ENCODE measurements at regions not wholly inside any gene's neighbourhood (a gene's known extent, or its start where the extent isn't known, plus 50 kb on each side); places are given as distances from the start of the nearest gene placed in this dataset.

GRCh38 chr3:139288266-139288821, 55.5 kb upstream of the MRPS22 start:
- Histone ChIP-seq H3K36me3 (ENCODE audit: control insufficient read depth in 1 of 2, insufficient read depth in 2 of 2, low read length in 2 of 2) (no peaks in the 10 kb centered on the region), H3K27ac (ENCODE audit: low read depth, low read length) (no peak overlapping the region), H3K4me1 (ENCODE audit: control insufficient read depth in 1 of 2, insufficient read depth in 2 of 2, low read length in 2 of 2) (no peaks in the 10 kb centered on the region), H3K27me3 (ENCODE audit: insufficient read depth, low read length) (no peaks in the 10 kb centered on the region), H4K12ac (ENCODE audit: low read depth, low read length) (no peak overlapping the region), H4K91ac (ENCODE audit: low read depth, low read length) (no peak overlapping the region), H3K79me2 (ENCODE audit: control insufficient read depth, insufficient read depth, low read length, poor library complexity) (no peaks in the 10 kb centered on the region), H4K8ac (ENCODE audit: low read depth, low read length) (no peak overlapping the region), H3K79me1 (ENCODE audit: low read length) (no peaks in the 10 kb centered on the region), H3K23ac (ENCODE audit: low read length) (no peak overlapping the region), H3K4me2 (ENCODE audit: low read length) (no peak overlapping the region), H2BK120ac (ENCODE audit: insufficient read depth, low read length, poor library complexity) (no peak overlapping the region), H2BK12ac (ENCODE audit: low read length) (no peak overlapping the region), H2BK5ac (ENCODE audit: low read depth, low read length, poor library complexity) (no peak overlapping the region), H3K4ac (ENCODE audit: low read depth, low read length) (no peak overlapping the region), H2AFZ (ENCODE audit: insufficient read depth, low read length, poor library complexity) (no peak overlapping the region), H2AK5ac (ENCODE audit: low read length) (no peak overlapping the region), H3K9ac (ENCODE audit: low read length) (no peak overlapping the region), H3K4me3 (ENCODE audit: low read depth, low read length) (no peak overlapping the region), H3K14ac (ENCODE audit: low read length) (no peak overlapping the region), H3K18ac (ENCODE audit: low read length) (no peak overlapping the region), H3K9me3 (ENCODE audit: insufficient read depth, low read depth, low read length) (no peaks in the 10 kb centered on the region)
- DNase-seq = no peak
- no CpG with 5 or more reads among the region's 8 CpGs for WGBS (ENCODE audit: extremely low coverage, insufficient coverage, insufficient read length)

- no peak overlapping the region for H3K18ac ChIP-seq (ENCODE audit: low read length)
- no CpG with 5 or more reads among the region's 6 CpGs for WGBS (ENCODE audit: extremely low coverage, insufficient coverage, insufficient read length)
- no peak overlapping the region for H2BK5ac ChIP-seq (ENCODE audit: low read depth, low read length, poor library complexity)
- no peak overlapping the region for H3K14ac ChIP-seq (ENCODE audit: low read length)
- H3K9ac ChIP-seq (ENCODE audit: low read length) = no peak overlapping the region
- H3K27ac ChIP-seq (ENCODE audit: low read depth, low read length) = no peak overlapping the region
- no peak overlapping the region for H2AK5ac ChIP-seq (ENCODE audit: low read length)
- H2BK120ac ChIP-seq (ENCODE audit: insufficient read depth, low read length, poor library complexity) = no peak overlapping the region
- H4K12ac ChIP-seq (ENCODE audit: low read depth, low read length) = no peak overlapping the region
- H3K36me3 ChIP-seq (ENCODE audit: control insufficient read depth in 1 of 2, insufficient read depth in 2 of 2, low read length in 2 of 2) = no peaks in the 10 kb centered on the region
- no peak overlapping the region for H3K4me2 ChIP-seq (ENCODE audit: low read length)
- no peak overlapping the region for H2BK12ac ChIP-seq (ENCODE audit: low read length)
- H3K27me3 ChIP-seq (ENCODE audit: insufficient read depth, low read length) = no peaks in the 10 kb centered on the region
- H3K79me2 ChIP-seq (ENCODE audit: control insufficient read depth, insufficient read depth, low read length, poor library complexity) = no peaks in the 10 kb centered on the region
- no peak for DNase-seq
- H3K4ac ChIP-seq (ENCODE audit: low read depth, low read length) = no peak overlapping the region
- H3K4me3 ChIP-seq (ENCODE audit: low read depth, low read length) = no peak overlapping the region
- H3K4me1 ChIP-seq (ENCODE audit: control insufficient read depth in 1 of 2, insufficient read depth in 2 of 2, low read length in 2 of 2) = no peaks in the 10 kb centered on the region
- H3K9me3 ChIP-seq (ENCODE audit: insufficient read depth, low read depth, low read length) = no peaks in the 10 kb centered on the region
- no peak overlapping the region for H4K91ac ChIP-seq (ENCODE audit: low read depth, low read length)
- no peak overlapping the region for H2AFZ ChIP-seq (ENCODE audit: insufficient read depth, low read length, poor library complexity)
- H3K23ac ChIP-seq (ENCODE audit: low read length) = no peak overlapping the region
- no peak overlapping the region for H4K8ac ChIP-seq (ENCODE audit: low read depth, low read length)
- H3K79me1 ChIP-seq (ENCODE audit: low read length) = no peaks in the 10 kb centered on the region
Observed at GRCh38 chr3:139289860-139290524, 53.8 kb upstream of the MRPS22 start.

- Histone ChIP-seq H2BK120ac (ENCODE audit: insufficient read depth, low read length, poor library complexity) (no peak overlapping the region), H3K27me3 (ENCODE audit: insufficient read depth, low read length) (no peaks in the 10 kb centered on the region), H4K91ac (ENCODE audit: low read depth, low read length) (no peak overlapping the region), H3K27ac (ENCODE audit: low read depth, low read length) (no peak overlapping the region), H3K79me1 (ENCODE audit: low read length) (no peaks in the 10 kb centered on the region), H3K4ac (ENCODE audit: low read depth, low read length) (no peak overlapping the region), H3K14ac (ENCODE audit: low read length) (no peak overlapping the region), H3K4me2 (ENCODE audit: low read length) (no peak overlapping the region), H4K12ac (ENCODE audit: low read depth, low read length) (no peak overlapping the region), H2BK5ac (ENCODE audit: low read depth, low read length, poor library complexity) (no peak overlapping the region), H3K18ac (ENCODE audit: low read length) (no peak overlapping the region), H2AFZ (ENCODE audit: insufficient read depth, low read length, poor library complexity) (no peak overlapping the region), H3K79me2 (ENCODE audit: control insufficient read depth, insufficient read depth, low read length, poor library complexity) (no peaks in the 10 kb centered on the region), H3K4me3 (ENCODE audit: low read depth, low read length) (no peak overlapping the region), H4K8ac (ENCODE audit: low read depth, low read length) (no peak overlapping the region), H3K36me3 (ENCODE audit: control insufficient read depth in 1 of 2, insufficient read depth in 2 of 2, low read length in 2 of 2) (no peaks in the 10 kb centered on the region), H3K23ac (ENCODE audit: low read length) (no peak overlapping the region), H3K9ac (ENCODE audit: low read length) (no peak overlapping the region), H2BK12ac (ENCODE audit: low read length) (no peak overlapping the region), H2AK5ac (ENCODE audit: low read length) (no peak overlapping the region), H3K4me1 (ENCODE audit: control insufficient read depth in 1 of 2, insufficient read depth in 2 of 2, low read length in 2 of 2) (no peaks in the 10 kb centered on the region), H3K9me3 (ENCODE audit: insufficient read depth, low read depth, low read length) (no peaks in the 10 kb centered on the region)
- WGBS (ENCODE audit: extremely low coverage, insufficient coverage, insufficient read length) = no CpG with 5 or more reads among the region's 4 CpGs
- DNase-seq = no peak
Observed at GRCh38 chr3:139291276-139292051, 52.4 kb upstream of the MRPS22 start.

- Histone ChIP-seq H2AFZ (ENCODE audit: insufficient read depth, low read length, poor library complexity) (no peak overlapping the region), H2BK12ac (ENCODE audit: low read length) (no peak overlapping the region), H4K8ac (ENCODE audit: low read depth, low read length) (no peak overlapping the region), H2BK120ac (ENCODE audit: insufficient read depth, low read length, poor library complexity) (no peak overlapping the region), H3K27ac (ENCODE audit: low read depth, low read length) (no peak overlapping the region), H3K4me3 (ENCODE audit: low read depth, low read length) (no peak overlapping the region), H3K36me3 (ENCODE audit: control insufficient read depth in 1 of 2, insufficient read depth in 2 of 2, low read length in 2 of 2) (no peaks in the 10 kb centered on the region), H2AK5ac (ENCODE audit: low read length) (no peak overlapping the region), H3K4ac (ENCODE audit: low read depth, low read length) (no peak overlapping the region), H4K91ac (ENCODE audit: low read depth, low read length) (no peak overlapping the region), H3K4me2 (ENCODE audit: low read length) (no peak overlapping the region), H3K23ac (ENCODE audit: low read length) (no peak overlapping the region), H3K14ac (ENCODE audit: low read length) (no peak overlapping the region), H3K27me3 (ENCODE audit: insufficient read depth, low read length) (no peaks in the 10 kb centered on the region), H3K18ac (ENCODE audit: low read length) (no peak overlapping the region), H3K79me2 (ENCODE audit: control insufficient read depth, insufficient read depth, low read length, poor library complexity) (no peaks in the 10 kb centered on the region), H3K4me1 (ENCODE audit: control insufficient read depth in 1 of 2, insufficient read depth in 2 of 2, low read length in 2 of 2) (no peaks in the 10 kb centered on the region), H2BK5ac (ENCODE audit: low read depth, low read length, poor library complexity) (no peak overlapping the region), H3K9ac (ENCODE audit: low read length) (no peak overlapping the region), H4K12ac (ENCODE audit: low read depth, low read length) (no peak overlapping the region), H3K79me1 (ENCODE audit: low read length) (no peaks in the 10 kb centered on the region), H3K9me3 (ENCODE audit: insufficient read depth, low read depth, low read length) (no peaks in the 10 kb centered on the region)
- WGBS (ENCODE audit: extremely low coverage, insufficient coverage, insufficient read length) = no CpG with 5 or more reads among the region's 7 CpGs
- DNase-seq = no peak
Observed at GRCh38 chr3:139292192-139292591, 51.6 kb upstream of the MRPS22 start.
